ENCODE measurements at regions not wholly inside any gene's neighbourhood (a gene's known extent, or its start where the extent isn't known, plus 50 kb on each side); places are given as distances from the start of the nearest gene placed in this dataset.

GRCh38 chr5:26295541-26295940 lies 742.8 kb downstream of the CDH9 start:
- no peak for DNase-seq
- no peaks in the 10 kb centered on the region for H3K27me3 Mint-ChIP-seq (ENCODE audit: low read depth)
- Histone ChIP-seq H3K27me3 (ENCODE audit: insufficient read depth, low read length) (no peaks in the 10 kb centered on the region), H4K20me1 (ENCODE audit: control insufficient read depth, insufficient read depth, insufficient read length) (no peaks in the 10 kb centered on the region), H3K9me3 (ENCODE audit: control insufficient read depth, low read depth, low read length) (no peaks in the 10 kb centered on the region), H3K56ac (ENCODE audit: insufficient read length, low read depth, low read length) (no peak overlapping the region), H2BK20ac (ENCODE audit: low read depth, low read length, poor library complexity, severe bottlenecking) (no peak overlapping the region), H4K91ac (ENCODE audit: insufficient read length, low read depth, low read length) (no peak overlapping the region), H2AK5ac (ENCODE audit: insufficient read length, low read length) (no peak overlapping the region), H3K23ac (ENCODE audit: insufficient read length, low read depth, low read length) (no peak overlapping the region), H2BK15ac (ENCODE audit: low read depth, low read length) (no peak overlapping the region), H3K18ac (ENCODE audit: insufficient read length, low read depth, low read length) (no peak overlapping the region), H3K4me2 (ENCODE audit: insufficient read depth, insufficient read length, low read length) (no peak overlapping the region), H3K23me2 (ENCODE audit: insufficient read length, low read depth, low read length, poor library complexity, severe bottlenecking) (no peaks in the 10 kb centered on the region), H4K8ac (replicated peaks; ENCODE audit: insufficient read length, low read depth, low read length) (no peak overlapping the region), H3K14ac (ENCODE audit: insufficient read depth, low read length) (no peak overlapping the region), H2AFZ (ENCODE audit: low read length) (no peak overlapping the region), H2BK5ac (ENCODE audit: insufficient read length, low read length) (no peak overlapping the region), H3K4ac (ENCODE audit: low read depth, low read length) (no peak overlapping the region), H3K9ac (ENCODE audit: extremely low read depth, insufficient read length, low read length) (no peak overlapping the region), H4K5ac (ENCODE audit: insufficient read length, low read depth, low read length) (no peak overlapping the region), H3K27ac (ENCODE audit: insufficient read length, low read depth, low read length) (no peak overlapping the region), H3K79me2 (ENCODE audit: insufficient read depth, low read length) (no peaks in the 10 kb centered on the region), H3T11ph (ENCODE audit: low read length) (no peak overlapping the region), H2BK120ac (ENCODE audit: low read depth, low read length, poor library complexity, severe bottlenecking) (no peak overlapping the region), H3K79me1 (ENCODE audit: insufficient read depth, low read depth, low read length, poor library complexity, severe bottlenecking) (no peaks in the 10 kb centered on the region), H2BK12ac (ENCODE audit: insufficient read length, low read depth, low read length) (no peak overlapping the region), H3K4me1 (ENCODE audit: insufficient read depth, low read length) (no peaks in the 10 kb centered on the region)
- no peak overlapping the region for H3K27ac Mint-ChIP-seq
- H3K4me1 Mint-ChIP-seq: no peaks in the 10 kb centered on the region
- no peaks in the 10 kb centered on the region for H3K36me3 Mint-ChIP-seq (ENCODE audit: insufficient read depth in 1 of 3, low read depth in 3 of 3)
- no CpG with 5 or more reads among the region's 1 CpG for WGBS (ENCODE audit: extremely low coverage, insufficient read length, low lambda C conversion rate)
- H3K4me3 Mint-ChIP-seq: no peak overlapping the region
- TF ChIP-seq, protein P1, sequence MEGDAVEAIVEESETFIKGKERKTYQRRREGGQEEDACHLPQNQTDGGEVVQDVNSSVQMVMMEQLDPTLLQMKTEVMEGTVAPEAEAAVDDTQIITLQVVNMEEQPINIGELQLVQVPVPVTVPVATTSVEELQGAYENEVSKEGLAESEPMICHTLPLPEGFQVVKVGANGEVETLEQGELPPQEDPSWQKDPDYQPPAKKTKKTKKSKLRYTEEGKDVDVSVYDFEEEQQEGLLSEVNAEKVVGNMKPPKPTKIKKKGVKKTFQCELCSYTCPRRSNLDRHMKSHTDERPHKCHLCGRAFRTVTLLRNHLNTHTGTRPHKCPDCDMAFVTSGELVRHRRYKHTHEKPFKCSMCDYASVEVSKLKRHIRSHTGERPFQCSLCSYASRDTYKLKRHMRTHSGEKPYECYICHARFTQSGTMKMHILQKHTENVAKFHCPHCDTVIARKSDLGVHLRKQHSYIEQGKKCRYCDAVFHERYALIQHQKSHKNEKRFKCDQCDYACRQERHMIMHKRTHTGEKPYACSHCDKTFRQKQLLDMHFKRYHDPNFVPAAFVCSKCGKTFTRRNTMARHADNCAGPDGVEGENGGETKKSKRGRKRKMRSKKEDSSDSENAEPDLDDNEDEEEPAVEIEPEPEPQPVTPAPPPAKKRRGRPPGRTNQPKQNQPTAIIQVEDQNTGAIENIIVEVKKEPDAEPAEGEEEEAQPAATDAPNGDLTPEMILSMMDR (conservative IDR thresholded peaks at IDR 0.05): no peak
- no peaks in the 10 kb centered on the region for H3K9me3 Mint-ChIP-seq
